ENCODE measurements at regions not wholly inside any gene's neighbourhood (a gene's known extent, or its start where the extent isn't known, plus 50 kb on each side); places are given as distances from the start of the nearest gene placed in this dataset.

DNA sequence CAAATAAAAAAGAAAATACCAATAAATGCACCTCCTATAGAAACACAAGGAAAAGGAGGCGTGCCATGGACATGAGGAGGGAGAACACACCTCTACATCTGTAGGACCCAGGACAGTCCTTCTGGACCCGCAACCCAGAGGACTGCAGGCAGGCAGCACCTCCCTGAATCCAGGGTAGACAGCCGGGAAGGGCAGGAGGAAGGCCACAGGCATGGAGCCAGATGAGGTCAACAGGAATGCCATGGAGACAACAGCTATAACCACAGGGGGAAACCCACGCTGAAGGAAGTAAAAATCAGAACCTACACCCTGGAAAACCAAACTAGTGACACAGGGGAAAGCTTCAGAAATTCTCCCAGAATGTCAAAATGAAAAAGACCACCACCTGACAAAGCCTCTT, 248.8 kb upstream of the NSMCE3 start:
- TF ChIP-seq, protein P1, sequence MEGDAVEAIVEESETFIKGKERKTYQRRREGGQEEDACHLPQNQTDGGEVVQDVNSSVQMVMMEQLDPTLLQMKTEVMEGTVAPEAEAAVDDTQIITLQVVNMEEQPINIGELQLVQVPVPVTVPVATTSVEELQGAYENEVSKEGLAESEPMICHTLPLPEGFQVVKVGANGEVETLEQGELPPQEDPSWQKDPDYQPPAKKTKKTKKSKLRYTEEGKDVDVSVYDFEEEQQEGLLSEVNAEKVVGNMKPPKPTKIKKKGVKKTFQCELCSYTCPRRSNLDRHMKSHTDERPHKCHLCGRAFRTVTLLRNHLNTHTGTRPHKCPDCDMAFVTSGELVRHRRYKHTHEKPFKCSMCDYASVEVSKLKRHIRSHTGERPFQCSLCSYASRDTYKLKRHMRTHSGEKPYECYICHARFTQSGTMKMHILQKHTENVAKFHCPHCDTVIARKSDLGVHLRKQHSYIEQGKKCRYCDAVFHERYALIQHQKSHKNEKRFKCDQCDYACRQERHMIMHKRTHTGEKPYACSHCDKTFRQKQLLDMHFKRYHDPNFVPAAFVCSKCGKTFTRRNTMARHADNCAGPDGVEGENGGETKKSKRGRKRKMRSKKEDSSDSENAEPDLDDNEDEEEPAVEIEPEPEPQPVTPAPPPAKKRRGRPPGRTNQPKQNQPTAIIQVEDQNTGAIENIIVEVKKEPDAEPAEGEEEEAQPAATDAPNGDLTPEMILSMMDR (conservative IDR thresholded peaks at IDR 0.05 in 1 of 2, IDR thresholded peaks at IDR 0.05 in 1 of 2; ENCODE audit: low read depth in 1 of 2, low read length in 2 of 2): no peak
- TF ChIP-seq EZH2 (IDR thresholded peaks at IDR 0.05; ENCODE audit: low read length, missing control alignments): no peak

All from fibroblast of lung (primary cell).